UCSD-AML1 (cell line): ENCODE measurements at regions not wholly inside any gene's neighbourhood (a gene's known extent, or its start where the extent isn't known, plus 50 kb on each side); places are given as distances from the start of the nearest gene placed in this dataset.
"Not testable (repeated sequence)": the region's sequence is repeated elsewhere in the genome, so short reads cannot be mapped to it uniquely, and the experiment has no call there.

Experiments used
- DNase-seq: peaks from one replicate; lab custom pipeline; 2025; ENCODE audit not compliant: unreplicated experiment; lab: John Stamatoyannopoulos, UW

DNA sequence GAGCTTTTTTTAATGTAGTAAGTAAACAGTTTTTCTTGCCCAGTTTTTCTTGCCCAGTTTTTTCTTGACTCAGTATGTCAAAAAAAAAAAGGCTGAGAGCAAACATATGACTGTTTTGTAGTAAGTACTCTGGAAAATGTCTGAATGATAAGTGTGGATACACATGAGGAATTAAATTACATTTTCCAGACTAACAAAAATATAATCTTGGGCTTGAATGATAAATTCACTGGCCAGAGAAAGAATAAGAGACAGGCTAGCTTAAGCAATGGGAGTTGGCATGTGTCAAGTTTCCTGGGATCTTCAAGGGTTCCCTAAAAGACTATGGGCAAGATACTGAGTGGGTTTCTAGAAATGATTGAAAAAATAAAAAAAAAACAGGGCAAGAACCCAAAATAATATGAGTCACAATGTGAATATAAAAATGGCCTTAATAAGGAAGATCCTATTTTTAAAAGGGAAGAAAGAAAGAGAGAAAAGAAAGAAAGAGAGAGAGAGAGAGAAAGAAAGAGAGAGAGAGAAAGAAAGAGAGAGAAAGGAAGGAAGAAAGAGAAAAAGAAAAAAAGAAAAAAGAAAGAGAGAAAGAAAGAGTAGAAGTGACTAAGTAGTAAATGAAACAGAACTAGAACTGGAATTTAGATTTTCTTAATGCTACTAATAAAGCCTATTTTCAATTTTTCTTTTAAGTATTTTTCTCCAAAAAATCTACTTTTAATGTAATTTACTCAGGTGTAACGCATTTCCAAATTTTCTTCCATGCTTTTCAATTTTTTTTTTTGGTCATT is 60.2 kb downstream of the TFPI2 start:
- no peak for DNase-seq

DNA sequence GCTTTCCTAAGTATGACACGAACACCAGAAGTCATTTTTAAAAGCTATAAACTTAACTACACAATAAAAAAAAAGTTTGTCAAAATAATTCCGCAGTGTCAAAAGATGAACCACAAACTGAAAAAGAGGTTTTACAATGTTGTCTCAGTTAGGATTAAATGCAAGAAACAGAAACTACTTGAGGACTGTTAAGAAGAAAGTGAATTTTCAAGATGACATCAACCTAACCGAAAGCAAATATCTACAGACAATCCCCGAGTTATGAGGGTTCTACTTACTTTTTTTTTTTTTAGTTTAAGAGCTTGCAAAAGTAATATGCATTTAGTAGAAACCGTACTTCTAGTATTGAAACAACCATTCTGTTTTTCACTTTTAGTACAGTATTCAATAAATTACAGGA is 62.3 kb downstream of the TFPI2 start:
- DNase-seq: no peak

DNA sequence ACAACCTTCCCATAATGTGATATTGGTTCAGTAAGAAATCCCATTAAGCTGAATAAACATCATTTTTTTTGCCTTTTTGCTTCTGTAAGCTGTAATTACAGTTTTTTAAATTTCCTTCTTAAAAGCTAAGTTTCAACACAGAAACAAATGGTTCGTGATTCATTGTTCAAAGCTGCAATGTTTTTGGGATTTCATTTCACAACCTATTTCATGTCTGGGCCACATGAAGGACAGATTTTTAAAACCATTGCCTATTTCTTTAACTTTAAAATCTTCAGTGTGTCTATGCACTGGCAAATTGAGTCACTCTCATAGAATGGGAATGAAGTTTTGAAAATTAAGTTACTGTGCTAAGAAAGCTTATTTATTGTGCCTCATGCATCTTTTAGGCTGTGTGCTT is 66.9 kb downstream of the TFPI2 start:
- DNase-seq: no peak

DNA sequence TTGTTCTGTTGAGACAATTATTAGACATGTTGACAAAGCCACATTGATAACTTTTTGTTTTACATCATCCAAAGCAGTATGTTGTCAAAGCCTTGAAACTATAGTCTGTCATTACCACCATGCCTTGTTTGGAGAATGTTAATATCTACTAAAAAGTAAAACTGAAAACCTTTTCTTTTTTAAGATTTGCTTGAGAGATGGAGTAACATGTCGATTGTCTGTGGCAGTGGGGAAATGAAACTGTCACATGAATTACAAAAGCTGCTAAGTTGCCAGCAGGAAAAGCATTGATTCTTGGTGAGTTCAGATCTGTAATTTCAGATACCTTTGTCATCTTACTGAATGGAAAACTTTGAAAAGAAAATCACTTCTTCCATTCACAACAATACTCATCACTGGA is 69.1 kb downstream of the TFPI2 start:
- DNase-seq: no peak

DNA sequence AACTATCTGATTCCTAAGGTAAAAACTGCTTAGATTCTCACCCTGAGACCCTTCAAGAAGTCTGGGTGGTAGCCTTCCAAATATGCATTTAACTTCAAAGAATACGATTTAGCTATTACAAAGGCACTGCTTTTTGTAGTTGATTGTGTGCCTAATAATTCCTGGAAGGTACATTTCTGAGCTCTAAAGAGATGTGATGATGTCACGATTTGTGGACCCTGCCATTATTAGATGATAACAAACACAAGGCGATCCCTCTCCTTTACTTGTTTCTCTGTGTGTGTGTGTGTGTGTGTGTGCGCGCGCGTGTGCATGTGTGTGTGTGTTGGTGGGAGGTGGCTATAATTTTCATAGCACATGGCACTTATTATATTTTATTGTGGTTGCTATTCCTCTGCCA is 70.9 kb downstream of the TFPI2 start:
- DNase-seq: no peak

DNA sequence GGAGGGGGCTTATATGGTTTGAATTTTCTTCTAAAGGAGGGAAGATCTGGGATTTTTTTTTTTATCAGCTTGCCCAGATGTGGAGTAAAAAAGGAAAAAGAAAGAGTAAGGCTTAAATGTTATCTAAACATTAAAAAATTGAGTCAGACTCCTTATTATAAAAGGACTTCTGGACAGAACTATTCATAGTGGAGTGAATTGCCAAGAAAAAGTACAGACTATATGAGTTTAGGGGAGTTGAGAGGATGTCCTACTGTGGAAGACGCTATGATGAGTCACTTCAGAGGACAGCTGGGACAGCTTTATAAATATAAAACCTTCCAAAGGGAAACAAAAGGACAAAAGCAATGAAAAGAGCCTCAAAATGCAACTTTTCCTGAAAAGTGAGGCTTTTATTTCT is 73.0 kb downstream of the TFPI2 start:
- no peak for DNase-seq

DNA sequence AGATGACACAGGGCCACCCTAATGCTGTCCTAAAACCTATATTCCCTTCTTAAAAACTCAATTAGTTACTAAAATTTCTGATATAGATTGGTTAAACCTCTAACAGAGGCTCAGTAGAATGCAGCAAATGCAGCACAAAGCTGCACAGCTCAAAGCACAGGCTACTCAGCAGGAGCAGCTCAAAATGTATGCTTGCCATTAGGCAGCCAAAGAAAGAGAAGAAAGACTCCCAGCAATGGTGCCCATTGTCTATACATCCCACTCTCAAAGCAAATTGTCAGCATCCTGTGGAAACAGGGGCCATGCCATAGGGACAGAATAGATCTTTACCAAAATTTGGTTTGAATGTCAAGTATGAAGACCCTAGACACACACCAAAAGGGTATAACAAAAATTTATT is 73.5 kb downstream of the TFPI2 start:
- DNase-seq: no peak

DNA sequence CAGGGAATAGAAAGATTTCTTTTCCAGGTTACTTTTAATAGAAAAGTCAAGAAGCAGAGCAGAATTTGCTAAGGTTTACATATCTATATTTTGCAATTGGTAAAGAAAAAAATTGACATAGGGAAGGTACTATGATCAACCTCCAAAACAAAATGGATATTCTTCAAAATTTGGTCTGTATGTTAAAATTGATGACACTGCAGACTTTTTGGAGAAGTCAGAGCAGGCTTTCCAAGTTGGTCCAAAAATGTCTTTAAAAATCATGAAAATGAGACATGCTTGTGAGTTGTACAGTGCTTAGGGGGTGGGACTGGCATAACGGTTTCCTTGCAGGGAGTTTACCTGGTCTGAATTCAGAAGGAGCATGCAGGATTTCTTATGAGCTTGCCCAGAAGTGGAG is 77.0 kb downstream of the TFPI2 start:
- no peak for DNase-seq

DNA sequence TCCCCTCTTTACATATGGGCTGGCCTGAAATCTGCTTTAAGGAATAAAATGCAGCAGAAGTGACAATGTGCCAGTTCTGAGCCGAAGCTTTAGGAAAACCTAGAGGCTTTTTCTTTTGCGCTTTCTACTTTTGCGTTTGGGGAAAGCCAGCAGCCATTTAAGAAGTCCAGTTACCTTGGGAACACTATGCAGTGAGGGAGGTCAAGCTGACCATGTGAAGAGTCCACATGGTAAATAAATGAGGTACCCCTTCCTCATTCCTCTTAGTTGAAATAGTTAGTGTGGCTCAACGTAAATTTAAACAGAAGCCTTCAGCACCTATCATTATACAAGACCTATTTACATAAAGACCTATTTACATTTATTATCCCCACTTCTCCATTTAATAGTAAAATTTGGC is 78.5 kb downstream of the TFPI2 start:
- DNase-seq: no peak

DNA sequence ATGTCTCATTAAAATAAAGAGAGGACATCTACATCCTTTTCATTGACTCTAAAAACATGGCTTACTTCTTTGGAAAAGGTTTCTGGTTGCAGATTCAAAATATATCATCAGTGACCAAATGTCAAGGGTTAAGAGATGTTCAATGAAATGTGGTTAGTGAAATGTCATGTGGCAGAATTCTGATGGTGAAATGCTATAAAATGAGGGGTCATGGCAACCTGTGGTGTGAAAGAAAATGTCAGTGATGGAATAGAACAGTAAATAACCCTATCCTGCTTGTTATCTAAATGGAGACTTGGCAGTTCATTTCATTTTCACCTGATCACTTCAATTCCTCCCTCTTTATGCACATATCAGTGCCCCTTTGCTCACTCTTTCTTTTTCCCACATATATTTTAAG is 79.4 kb downstream of the TFPI2 start:
- no peak for DNase-seq

DNA sequence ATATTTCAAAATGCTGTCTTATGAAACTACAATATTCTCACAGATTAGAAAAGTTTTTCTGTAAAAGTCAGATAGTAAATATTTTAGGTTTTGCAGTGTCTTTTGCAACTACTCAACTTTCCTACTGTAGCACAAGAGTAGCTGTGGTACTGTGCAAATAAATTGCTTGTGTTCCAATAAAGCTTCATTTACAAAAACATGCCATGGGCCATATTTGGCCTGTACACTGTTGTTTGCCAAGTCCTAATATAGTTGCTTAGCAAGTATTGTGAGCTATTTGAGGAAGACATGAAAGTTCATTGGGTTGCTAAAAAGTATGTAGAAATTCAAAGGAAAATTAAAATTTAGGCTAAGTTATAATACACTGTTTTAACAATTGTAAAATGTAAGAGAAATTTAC is 80.0 kb downstream of the TFPI2 start:
- no peak for DNase-seq

DNA sequence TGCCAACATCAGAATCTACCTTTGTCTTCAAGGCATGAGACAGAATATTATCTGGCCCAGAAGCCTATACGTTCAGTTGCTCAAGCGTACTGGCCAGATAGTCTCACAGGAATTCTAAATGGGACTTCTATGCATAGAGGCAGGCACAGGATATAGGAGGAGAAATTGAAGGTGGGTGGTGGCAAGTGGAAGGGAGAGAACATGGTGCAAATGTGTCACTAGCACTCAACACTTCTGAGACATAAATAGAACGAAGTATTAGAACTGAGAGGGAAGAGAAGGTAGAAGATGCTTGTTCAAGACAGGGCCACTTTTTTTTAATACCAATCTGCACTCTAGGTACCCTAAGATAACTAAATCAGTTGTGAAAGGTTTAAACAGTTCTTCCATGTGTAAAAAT is 85.8 kb downstream of the TFPI2 start:
- no peak for DNase-seq

DNA sequence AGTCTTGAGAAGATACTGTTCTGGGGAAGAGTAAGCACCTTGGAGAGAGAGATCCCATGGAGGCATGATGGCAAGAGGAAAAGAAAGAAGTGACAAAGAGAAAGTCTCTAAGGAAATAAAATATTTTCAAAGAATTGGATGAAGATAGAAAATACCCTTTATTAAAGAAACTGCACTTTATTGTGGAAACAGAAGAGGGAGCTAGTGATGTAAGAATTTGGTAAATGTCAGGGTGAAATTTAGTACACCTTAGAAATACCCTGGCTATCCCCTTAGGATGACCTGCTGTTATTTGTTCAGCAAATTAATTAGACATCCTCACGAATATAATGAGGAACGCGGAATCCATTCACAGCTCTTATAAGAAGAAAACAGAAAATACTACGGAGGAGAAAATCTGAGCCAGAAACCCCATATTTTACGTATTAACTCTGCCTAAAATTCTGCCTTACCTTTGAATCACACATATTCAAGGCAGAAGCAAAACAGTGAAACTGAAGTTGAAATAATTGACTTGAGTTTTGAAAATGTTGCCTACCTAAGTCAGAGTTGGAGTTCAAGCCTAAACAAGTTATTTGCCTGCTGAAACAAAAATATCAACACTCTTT is 90.7 kb downstream of the TFPI2 start:
- DNase-seq: no peak

DNA sequence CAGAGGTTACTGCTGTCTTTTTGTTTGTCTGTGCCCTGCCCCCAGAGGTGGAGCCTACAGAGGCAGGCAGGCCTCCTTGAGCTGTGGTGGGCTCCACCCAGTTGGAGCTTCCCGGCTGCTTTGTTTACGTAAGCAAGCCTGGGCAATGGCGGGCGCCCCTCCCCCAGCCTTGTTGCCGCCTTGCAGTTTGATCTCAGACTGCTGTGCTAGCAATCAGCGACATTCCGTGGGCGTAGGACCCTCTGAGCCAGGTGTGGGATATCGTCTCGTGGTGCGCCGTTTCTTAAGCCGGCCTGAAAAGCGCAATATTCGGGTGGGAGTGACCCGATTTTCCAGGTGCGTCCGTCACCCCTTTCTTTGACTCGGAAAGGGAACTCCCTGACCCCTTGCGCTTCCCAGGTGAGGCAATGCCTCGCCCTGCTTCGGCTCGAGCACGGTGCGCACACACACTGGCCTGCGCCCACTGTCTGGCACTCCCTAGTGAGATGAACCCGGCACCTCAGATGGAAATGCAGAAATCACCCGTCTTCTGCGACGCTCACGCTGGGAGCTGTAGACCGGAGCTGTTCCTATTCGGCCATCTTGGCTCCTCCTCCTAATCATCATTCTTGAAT is 97.4 kb downstream of the TFPI2 start:
- DNase-seq: not testable (repeated sequence)

DNA sequence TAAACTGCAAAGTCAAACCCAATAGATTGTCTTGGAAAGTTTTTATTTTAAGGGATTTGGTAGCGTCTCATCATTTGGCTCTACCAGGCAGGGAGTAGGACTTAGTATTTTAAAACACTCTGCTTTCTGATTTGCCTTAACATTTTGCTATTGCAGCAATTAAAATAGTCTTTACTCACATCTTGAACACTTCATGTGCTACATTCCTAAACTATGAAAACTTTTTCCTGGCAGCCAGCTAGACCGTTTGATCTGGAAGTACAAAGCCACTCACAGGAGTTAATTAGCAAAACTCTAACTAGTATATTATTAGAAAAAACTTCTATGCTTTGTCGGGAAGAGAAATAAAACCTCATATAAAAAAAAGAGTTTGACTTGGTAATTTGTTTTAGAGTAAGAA is 111.4 kb downstream of the TFPI2 start:
- DNase-seq: no peak

DNA sequence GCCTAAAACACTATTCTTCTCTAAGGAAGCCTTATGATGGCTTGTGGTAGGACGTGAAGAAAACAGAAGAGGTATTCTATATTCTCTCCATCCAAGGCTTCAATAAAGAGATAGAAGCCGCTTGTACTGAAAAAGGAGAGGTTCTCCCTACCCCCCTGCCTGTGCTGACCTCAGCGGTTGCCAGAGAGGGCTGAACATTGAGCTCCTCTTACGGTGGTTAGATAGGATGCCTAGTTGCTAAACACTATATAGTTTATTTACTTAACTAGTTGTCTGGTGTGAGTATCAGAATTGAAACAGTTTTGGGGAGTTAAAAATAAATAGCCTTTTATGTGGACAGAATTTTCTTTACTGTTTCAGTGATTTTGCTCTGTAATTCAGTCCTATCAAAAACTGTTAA is 112.2 kb downstream of the TFPI2 start:
- no peak for DNase-seq

DNA sequence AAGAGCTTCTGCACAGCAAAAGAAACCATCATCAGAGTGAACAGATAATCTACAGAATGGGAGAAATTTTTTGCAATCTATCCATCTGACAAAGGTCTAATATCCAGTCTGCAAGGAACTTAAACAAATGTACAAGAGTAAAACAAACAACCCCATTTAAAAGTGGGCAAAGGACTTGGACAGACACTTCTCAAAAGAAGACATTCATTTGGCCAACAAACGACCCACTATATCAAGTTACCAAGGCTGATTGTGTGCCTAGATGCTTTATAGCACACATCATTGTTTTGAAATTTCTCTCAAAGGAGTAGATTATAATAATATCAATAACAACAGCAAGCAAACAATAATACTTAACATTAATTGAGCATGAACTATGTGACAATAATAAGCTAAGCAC is 117.1 kb downstream of the TFPI2 start:
- DNase-seq: no peak

DNA sequence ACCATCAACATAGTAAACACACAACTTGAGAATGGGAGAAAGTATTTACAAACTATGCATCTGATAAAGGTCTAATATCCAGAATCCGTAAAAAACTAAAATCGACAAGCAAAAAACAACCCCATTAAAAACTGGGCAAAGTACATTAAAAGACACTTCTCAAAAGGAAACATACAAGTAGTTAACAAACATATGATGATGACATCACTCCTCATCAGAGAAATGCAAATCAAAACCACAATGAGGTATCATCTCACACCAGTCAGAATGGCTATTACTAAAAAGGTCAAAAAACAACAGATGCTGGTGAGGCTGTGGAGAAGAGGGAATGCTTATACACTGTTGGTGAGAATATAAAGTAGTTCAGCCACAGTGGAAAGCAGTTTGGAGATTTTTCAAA is 125.1 kb downstream of the TFPI2 start:
- no peak for DNase-seq

DNA sequence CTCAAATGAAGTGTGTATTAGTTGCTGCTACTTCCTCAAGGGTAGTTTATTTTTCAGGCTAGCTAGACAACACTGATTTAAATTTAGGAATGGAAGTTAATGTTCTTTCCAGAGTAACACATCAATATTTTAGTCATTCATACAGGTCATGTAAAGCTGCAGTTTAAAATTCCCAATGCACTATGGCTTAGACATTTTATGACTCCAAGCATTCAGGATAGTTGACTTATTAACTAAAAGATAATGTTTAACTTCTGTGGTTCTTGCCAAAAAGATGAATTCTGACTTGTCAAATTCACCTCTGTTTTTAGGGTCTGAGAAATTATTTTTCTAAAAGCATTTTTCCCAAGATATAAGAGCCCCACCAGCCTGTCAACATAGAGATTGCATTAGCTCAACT is 131.9 kb downstream of the TFPI2 start:
- no peak for DNase-seq

DNA sequence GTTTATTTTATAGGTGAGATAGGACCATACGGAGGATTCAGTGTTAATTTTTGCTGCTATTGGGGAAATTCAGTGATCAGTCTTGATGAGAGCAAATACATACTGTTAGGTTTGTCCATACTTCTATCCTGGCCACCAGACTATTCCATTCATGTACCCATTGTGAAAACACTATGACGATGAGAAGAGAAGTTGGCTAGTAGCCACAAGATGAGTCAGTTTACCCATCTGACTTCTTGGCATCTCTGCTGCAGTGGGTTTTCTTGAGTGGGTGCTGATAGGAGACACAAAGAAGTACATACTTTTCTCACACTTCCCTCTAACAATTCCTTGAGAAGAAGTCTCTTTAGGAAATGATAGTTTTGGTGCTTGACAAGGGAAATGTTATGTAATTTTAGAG is 133.1 kb downstream of the TFPI2 start:
- DNase-seq: no peak

DNA sequence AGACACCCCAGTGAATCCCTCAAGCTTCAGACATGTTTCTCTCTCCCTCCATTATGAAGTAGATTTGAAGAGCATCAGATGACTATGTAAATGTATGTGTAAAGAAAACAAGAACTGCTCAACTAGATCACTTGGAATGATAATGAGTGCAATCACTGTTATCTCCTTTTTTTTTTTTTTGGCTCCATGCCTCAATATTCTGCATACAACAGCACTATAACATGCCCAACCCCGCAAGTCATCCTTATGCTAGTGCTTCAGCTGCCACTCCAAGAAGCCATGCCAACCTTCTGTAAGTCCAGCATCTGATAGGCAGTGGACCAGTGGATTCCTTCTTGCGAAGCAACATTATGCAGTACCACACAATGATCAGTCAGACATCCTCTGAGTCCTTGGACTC is 133.7 kb downstream of the TFPI2 start:
- DNase-seq: no peak

DNA sequence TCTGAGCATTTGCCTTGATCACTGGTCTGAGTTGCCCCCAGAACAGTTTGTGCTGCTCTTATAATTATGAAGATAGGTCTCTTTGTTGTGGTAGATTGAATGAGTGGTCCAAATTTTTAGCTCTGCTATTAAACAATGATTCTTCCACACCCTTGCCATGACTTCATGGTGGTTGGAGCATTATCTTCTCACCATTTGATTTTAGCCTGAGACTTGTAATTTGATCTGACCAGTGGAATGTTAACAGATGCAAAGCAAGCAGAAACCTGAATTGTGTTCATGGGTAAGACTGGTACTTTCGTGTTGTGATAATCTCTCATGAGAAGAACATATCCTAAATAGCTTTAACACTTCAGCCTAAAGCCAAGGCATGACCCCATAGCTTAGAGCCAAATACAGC is 139.1 kb downstream of the TFPI2 start:
- no peak for DNase-seq

DNA sequence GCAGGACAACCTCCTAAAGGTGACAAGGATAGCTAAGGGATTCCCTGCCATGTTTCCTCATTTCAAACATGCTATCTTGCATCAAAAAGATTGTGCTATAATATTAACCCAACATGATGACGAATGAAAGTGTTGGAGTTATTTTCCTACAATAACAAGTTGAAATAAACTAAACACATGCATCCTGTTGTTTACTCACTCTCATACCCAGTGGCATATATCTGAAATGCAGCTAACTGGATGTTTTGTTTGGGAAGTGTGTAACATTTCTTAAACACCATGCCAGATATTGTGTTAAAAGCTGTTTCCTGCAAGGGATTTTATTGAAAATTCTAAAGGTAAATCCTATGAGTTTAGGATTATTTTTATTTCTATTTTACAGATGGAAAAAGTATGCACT is 139.6 kb downstream of the TFPI2 start:
- no peak for DNase-seq
